Astrocyte (in vitro differentiated cells and primary cell): ENCODE measurements at regions not wholly inside any gene's neighbourhood (a gene's known extent, or its start where the extent isn't known, plus 50 kb on each side); places are given as distances from the start of the nearest gene placed in this dataset.

Experiments
- EZH2 ChIP-seq: IDR thresholded peaks from 2 replicates; pipeline ENCODE4 v1.6.1; 2012; ENCODE audit warnings: mild to moderate bottlenecking, low read length, inconsistent platforms; ENCODE audit not compliant: insufficient read depth
- TF ChIP-seq, protein P1 (sequence below): IDR thresholded peaks from 2 replicates; pipeline ENCODE4 v1.5.1; 2011; ENCODE audit warnings: low read depth, mild to moderate bottlenecking, inconsistent platforms, low read length, moderate library complexity; ENCODE audit not compliant: insufficient read depth

DNA sequence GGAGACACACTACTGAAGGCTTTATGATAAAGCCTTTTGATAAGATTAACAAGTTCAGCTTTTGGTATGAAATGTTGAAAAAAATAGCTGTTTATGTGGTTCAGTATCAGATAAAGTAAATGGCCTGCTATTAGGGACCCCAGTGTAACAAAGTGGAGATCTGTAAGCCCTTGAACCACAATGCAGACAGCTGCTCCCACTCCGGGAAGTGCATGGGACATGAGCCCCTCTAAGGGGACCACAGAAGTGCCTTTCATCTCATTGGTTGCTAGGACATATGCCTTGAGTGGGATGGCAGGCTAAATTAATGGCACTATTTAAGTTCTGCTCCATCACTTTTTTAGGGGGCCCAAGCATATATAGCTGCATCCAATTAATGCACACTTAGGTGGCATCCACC is 167.6 kb upstream of the SOX11 start:
- TF ChIP-seq, protein P1, sequence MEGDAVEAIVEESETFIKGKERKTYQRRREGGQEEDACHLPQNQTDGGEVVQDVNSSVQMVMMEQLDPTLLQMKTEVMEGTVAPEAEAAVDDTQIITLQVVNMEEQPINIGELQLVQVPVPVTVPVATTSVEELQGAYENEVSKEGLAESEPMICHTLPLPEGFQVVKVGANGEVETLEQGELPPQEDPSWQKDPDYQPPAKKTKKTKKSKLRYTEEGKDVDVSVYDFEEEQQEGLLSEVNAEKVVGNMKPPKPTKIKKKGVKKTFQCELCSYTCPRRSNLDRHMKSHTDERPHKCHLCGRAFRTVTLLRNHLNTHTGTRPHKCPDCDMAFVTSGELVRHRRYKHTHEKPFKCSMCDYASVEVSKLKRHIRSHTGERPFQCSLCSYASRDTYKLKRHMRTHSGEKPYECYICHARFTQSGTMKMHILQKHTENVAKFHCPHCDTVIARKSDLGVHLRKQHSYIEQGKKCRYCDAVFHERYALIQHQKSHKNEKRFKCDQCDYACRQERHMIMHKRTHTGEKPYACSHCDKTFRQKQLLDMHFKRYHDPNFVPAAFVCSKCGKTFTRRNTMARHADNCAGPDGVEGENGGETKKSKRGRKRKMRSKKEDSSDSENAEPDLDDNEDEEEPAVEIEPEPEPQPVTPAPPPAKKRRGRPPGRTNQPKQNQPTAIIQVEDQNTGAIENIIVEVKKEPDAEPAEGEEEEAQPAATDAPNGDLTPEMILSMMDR: no peak
- no peak for TF ChIP-seq EZH2
